ENCODE measurements at regions not wholly inside any gene's neighbourhood (a gene's known extent, or its start where the extent isn't known, plus 50 kb on each side); places are given as distances from the start of the nearest gene placed in this dataset.
"Not testable (repeated sequence)": the region's sequence is repeated elsewhere in the genome, so short reads cannot be mapped to it uniquely, and the experiment has no call there.

DNA sequence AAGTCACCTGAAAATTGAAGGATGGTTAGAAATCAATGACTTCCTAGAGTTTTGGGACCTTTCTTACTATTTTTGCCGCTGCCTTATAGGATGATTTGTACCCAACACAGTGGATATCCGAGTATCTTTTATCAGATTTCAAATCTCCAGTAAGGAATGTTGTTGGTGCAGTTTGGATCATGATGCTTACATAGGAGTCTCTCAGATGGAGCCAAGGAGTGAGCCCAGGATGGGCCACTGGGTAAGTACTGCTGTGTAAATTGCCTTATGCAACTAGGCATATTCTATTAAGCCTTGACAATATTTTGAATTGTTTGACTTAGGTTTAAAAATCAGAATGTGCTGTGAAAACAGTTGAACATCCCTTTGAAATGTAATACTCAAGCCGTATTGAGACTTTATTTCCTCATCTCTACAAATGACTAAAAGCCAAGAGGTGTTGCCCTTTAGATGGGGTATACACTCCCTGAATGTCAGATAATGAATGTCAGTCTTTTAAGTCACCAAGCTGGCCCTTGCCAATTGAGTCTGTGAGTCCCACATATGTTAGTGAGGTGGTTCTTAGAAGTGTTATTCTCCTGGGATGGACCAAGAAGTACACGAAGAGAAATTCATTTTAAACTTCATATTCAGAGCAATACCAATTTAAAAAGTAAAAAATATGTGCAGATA lies 271.8 kb upstream of the CTNND2 start:
- Mint-ChIP-seq H3K27ac (no peak overlapping the region), H3K4me3 (no peak overlapping the region), H3K4me1 (no peaks in the 10 kb centered on the region), H3K9me3 (no peaks in the 10 kb centered on the region), H3K27me3 (no peaks in the 10 kb centered on the region), H3K36me3 (ENCODE audit: low read depth) (no peaks in the 10 kb centered on the region)
- POLR2A ChIA-PET: no interaction called here
- CTCF ChIA-PET: no interaction called here
- no peak for DNase-seq

- Mint-ChIP-seq H3K4me3 (no peak overlapping the region), H3K36me3 (ENCODE audit: low read depth) (no peaks in the 10 kb centered on the region), H3K4me1 (no peaks in the 10 kb centered on the region), H3K9me3 (no peaks in the 10 kb centered on the region), H3K27me3 (no peaks in the 10 kb centered on the region), H3K27ac (no peak overlapping the region)
- DNase-seq: no peak
- ChIA-PET CTCF (no interaction called here), POLR2A (no interaction called here)
Observed at GRCh38 chr5:12174734-12175133, 270.5 kb upstream of the CTNND2 start.

DNA sequence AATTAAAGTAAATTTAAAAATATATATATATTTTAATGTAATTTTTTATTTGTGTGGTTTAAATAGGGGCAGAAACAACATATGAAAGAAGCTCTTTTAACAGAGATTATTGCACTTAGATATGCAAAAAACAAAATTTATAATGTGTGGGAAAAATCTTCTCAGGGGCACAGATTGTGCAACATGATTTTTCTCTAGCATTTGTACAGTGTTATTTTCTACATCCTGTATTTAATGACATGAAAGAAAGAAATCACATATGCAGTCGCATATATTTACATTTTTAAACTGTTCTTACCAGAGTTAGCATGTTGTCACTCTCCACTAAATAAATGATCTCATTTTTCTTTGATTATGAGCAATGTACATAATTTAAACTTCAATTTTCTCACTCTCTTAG lies 265.3 kb upstream of the CTNND2 start:
- H3K9me3 Mint-ChIP-seq: no peaks in the 10 kb centered on the region

GRCh38 chr5:12162863-12163262 lies 258.6 kb upstream of the CTNND2 start:
- CTCF ChIA-PET: no interaction called here

More for the DNA sequence above, 265.3 kb upstream of the CTNND2 start:
- Mint-ChIP-seq H3K27ac (no peak overlapping the region), H3K4me1 (no peaks in the 10 kb centered on the region), H3K4me3 (no peak overlapping the region), H3K27me3 (no peaks in the 10 kb centered on the region), H3K36me3 (ENCODE audit: low read depth) (no peaks in the 10 kb centered on the region)
- ChIA-PET POLR2A (no interaction called here), CTCF (no interaction called here)
- DNase-seq: no peak

GRCh38 chr5:12147513-12147912 lies 243.3 kb upstream of the CTNND2 start:
- Mint-ChIP-seq H3K27me3 (no peaks in the 10 kb centered on the region), H3K4me1 (no peaks in the 10 kb centered on the region), H3K36me3 (ENCODE audit: low read depth) (no peaks in the 10 kb centered on the region), H3K9me3 (peaks cover 8% of the 10 kb centered on the region), H3K4me3 (no peak overlapping the region), H3K27ac (no peak overlapping the region)
- DNase-seq: no peak
- ChIA-PET CTCF (no interaction called here), POLR2A (no interaction called here)

More at GRCh38 chr5:12162863-12163262, 258.6 kb upstream of the CTNND2 start:
- Mint-ChIP-seq H3K4me3 (no peak overlapping the region), H3K4me1 (no peaks in the 10 kb centered on the region), H3K27ac (no peak overlapping the region), H3K36me3 (ENCODE audit: low read depth) (no peaks in the 10 kb centered on the region), H3K9me3 (peaks cover 7% of the 10 kb centered on the region), H3K27me3 (no peaks in the 10 kb centered on the region)
- DNase-seq: no peak
- POLR2A ChIA-PET: no interaction called here

DNA sequence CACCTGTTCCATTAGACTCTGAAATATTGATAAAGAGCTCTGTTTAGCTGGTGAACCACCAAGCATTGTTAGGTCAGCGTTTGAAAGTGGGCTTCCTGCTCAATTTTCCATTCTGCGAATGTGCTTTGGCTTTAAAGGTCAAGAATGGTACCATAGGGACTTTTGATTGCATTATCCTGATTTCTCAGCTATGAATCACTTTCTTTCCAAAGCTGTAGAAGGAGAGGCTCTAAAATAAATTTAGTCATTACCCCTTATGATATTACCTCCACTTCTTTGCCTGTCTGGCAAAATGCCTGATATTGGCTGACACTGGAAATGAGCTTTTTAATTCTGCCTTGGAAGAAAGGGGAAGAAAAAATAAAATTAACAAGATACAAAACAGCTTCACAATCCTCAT lies 237.2 kb upstream of the CTNND2 start:
- no peaks in the 10 kb centered on the region for H3K4me1 Mint-ChIP-seq
- H3K27ac Mint-ChIP-seq: no peak overlapping the region
- peaks cover 14% of the 10 kb centered on the region for H3K9me3 Mint-ChIP-seq
- H3K27me3 Mint-ChIP-seq: no peaks in the 10 kb centered on the region
- ChIA-PET POLR2A (no interaction called here), CTCF (no interaction called here)
- DNase-seq: no peak
- H3K4me3 Mint-ChIP-seq: no peak overlapping the region
- no peaks in the 10 kb centered on the region for H3K36me3 Mint-ChIP-seq (ENCODE audit: low read depth)

GRCh38 chr5:12133520-12133919 lies 229.3 kb upstream of the CTNND2 start:
- H3K27ac Mint-ChIP-seq: no peak overlapping the region
- no peaks in the 10 kb centered on the region for H3K27me3 Mint-ChIP-seq
- ChIA-PET CTCF (no interaction called here), POLR2A (no interaction called here)
- DNase-seq: no peak
- H3K36me3 Mint-ChIP-seq (ENCODE audit: low read depth): no peaks in the 10 kb centered on the region
- H3K4me3 Mint-ChIP-seq: no peak overlapping the region
- peaks cover 26% of the 10 kb centered on the region for H3K9me3 Mint-ChIP-seq
- no peaks in the 10 kb centered on the region for H3K4me1 Mint-ChIP-seq

- H3K27me3 Mint-ChIP-seq, CTCF ChIA-PET: not testable (repeated sequence)
Observed at GRCh38 chr5:12131020-12131419, 226.8 kb upstream of the CTNND2 start.

DNA sequence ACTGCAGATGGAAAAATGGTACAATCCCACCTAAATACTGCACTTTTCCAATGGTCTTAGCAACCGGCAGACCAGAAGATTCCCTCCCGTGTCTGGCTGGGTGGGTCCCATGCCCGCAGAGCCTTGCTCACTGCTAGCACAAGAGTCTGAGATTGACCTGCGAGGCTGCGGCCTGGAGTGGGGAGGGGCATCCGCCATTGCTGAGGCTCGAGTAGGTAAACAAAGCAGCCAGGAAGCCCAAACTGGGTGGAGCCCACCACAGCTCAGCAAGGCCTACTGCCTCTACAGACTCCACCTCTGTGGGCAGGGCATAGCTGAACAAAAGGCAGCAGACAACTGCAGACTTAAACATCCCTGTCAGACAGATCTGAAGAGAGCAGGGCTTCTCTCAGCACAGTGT lies 221.6 kb upstream of the CTNND2 start:
- no peak for DNase-seq
- Mint-ChIP-seq H3K9me3 (peaks cover 5% of the 10 kb centered on the region), H3K36me3 (ENCODE audit: low read depth) (no peaks in the 10 kb centered on the region), H3K27ac (no peak overlapping the region), H3K4me1 (no peaks in the 10 kb centered on the region), H3K4me3 (no peak overlapping the region), H3K27me3 (no peaks in the 10 kb centered on the region)
- ChIA-PET POLR2A (no interaction called here), CTCF (no interaction called here)

More at GRCh38 chr5:12131020-12131419, 226.8 kb upstream of the CTNND2 start:
- H3K27ac Mint-ChIP-seq; DNase-seq; H3K4me1 Mint-ChIP-seq; H3K4me3 Mint-ChIP-seq; H3K36me3 Mint-ChIP-seq (ENCODE audit: low read depth); POLR2A ChIA-PET: not testable (repeated sequence)
- H3K9me3 Mint-ChIP-seq: peaks cover 21% of the 10 kb centered on the region

- no peak overlapping the region for H3K4me3 Mint-ChIP-seq
- CTCF ChIA-PET: no interaction called here
- H3K9me3 Mint-ChIP-seq: no peaks in the 10 kb centered on the region
- H3K36me3 Mint-ChIP-seq (ENCODE audit: low read depth): no peaks in the 10 kb centered on the region
- POLR2A ChIA-PET: no interaction called here
- H3K27me3 Mint-ChIP-seq: no peaks in the 10 kb centered on the region
- no peak overlapping the region for H3K27ac Mint-ChIP-seq
- H3K4me1 Mint-ChIP-seq: no peaks in the 10 kb centered on the region
- no peak for DNase-seq
Observed at GRCh38 chr5:12119657-12120056, 215.4 kb upstream of the CTNND2 start.

DNA sequence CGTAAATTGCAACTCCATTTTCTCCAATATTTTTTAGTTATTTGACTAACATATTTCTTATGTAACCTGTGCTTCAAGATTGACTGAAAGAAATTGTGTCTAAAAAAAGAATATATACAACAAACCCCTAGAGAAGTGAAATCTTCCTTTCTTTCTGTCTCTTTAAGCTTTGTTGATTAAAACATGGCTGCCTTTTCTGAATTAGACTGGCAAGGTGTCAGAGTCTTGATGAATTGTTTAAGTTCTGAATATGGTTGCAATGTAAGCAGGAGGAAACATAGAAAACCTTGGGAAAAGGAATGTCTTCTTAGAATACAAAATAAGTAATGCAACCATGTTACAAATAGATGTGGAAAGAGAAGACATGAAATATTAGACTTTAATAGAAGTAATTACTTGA lies 209.8 kb upstream of the CTNND2 start:
- Mint-ChIP-seq H3K9me3 (no peaks in the 10 kb centered on the region), H3K4me1 (no peaks in the 10 kb centered on the region), H3K27ac (no peak overlapping the region), H3K27me3 (no peaks in the 10 kb centered on the region), H3K36me3 (ENCODE audit: low read depth) (no peaks in the 10 kb centered on the region), H3K4me3 (no peak overlapping the region)
- CTCF ChIA-PET: no interaction called here
- POLR2A ChIA-PET: no interaction called here
- DNase-seq: no peak

DNA sequence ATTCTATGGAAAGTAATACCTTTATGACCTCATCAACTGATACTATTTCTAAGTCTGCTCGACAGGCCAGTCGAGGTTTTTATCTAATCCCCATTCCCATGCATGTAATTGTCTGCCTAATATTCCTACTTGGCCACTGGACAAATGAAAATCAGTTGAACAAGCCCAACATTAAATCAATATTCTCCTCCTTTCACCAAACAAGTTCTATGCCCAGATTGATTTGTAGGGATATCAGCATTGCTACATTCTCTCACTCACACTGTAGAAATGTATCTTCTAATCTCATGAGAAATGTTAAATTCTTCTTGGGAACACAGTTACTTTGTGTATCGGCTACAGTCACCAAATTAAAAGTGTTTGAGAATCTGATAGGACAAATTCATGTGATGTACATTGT lies 208.8 kb upstream of the CTNND2 start:
- H3K4me1 Mint-ChIP-seq: no peaks in the 10 kb centered on the region
- H3K27ac Mint-ChIP-seq: no peak overlapping the region
- H3K27me3 Mint-ChIP-seq: no peaks in the 10 kb centered on the region
- no peak overlapping the region for H3K4me3 Mint-ChIP-seq
- POLR2A ChIA-PET: no interaction called here
- CTCF ChIA-PET: no interaction called here
- no peak for DNase-seq
- H3K36me3 Mint-ChIP-seq (ENCODE audit: low read depth): no peaks in the 10 kb centered on the region
- H3K9me3 Mint-ChIP-seq: no peaks in the 10 kb centered on the region

GRCh38 chr5:12111261-12111660 lies 207.0 kb upstream of the CTNND2 start:
- no peak overlapping the region for H3K4me3 Mint-ChIP-seq
- H3K9me3 Mint-ChIP-seq: no peaks in the 10 kb centered on the region

DNA sequence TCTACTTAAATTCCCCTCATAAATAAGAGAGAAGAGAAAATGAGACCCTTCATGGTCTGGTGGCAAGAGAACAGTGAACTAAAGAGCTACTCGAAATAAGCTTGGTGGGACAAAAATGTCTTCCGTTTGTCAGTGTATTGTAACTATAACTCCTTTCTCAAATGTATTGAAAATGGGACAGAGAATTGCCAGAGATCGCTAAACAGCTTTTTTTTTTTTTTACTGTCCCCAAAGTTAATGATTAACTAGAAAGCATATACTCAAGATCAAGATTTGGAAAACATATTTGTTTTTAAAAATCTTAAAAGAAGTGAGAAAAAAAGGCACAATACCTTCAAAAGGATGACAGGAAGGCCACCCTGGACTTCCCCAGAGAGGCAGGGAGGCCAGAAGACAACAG lies 206.4 kb upstream of the CTNND2 start:
- POLR2A ChIA-PET: no interaction called here
- H3K36me3 Mint-ChIP-seq (ENCODE audit: low read depth): no peaks in the 10 kb centered on the region
- CTCF ChIA-PET: no interaction called here

More at GRCh38 chr5:12111261-12111660, 207.0 kb upstream of the CTNND2 start:
- DNase-seq: no peak
- no peaks in the 10 kb centered on the region for H3K27me3 Mint-ChIP-seq
- ChIA-PET CTCF (no interaction called here), POLR2A (no interaction called here)
- no peaks in the 10 kb centered on the region for H3K4me1 Mint-ChIP-seq
- no peak overlapping the region for H3K27ac Mint-ChIP-seq
- H3K36me3 Mint-ChIP-seq (ENCODE audit: low read depth): no peaks in the 10 kb centered on the region

More for the DNA sequence above, 206.4 kb upstream of the CTNND2 start:
- Mint-ChIP-seq H3K9me3 (no peaks in the 10 kb centered on the region), H3K27me3 (no peaks in the 10 kb centered on the region), H3K27ac (no peak overlapping the region), H3K4me3 (no peak overlapping the region), H3K4me1 (no peaks in the 10 kb centered on the region)
- DNase-seq: no peak

Measured in activated CD4-positive, alpha-beta memory T cell treated with anti-CD3 and anti-CD28 coated beads, Interleukin-2, amount 10 ng/mL, durations not matched to agents 7 days and 5 days (primary cell).